CD4-positive, alpha-beta T cell (primary cell): ENCODE measurements at regions not wholly inside any gene's neighbourhood (a gene's known extent, or its start where the extent isn't known, plus 50 kb on each side); places are given as distances from the start of the nearest gene placed in this dataset.

Source experiments
- ATAC-seq: fragments of 200-7000 bp; cut with Tn5 transposase; one replicate; pipeline ENCODE4 v1.10.0; 2022; ENCODE audit warnings: mild to moderate bottlenecking; ENCODE audit not compliant: poor library complexity
- CTCF ChIA-PET: fragments of 350-600 bp; sonication (Branson Sonifier 250); formaldehyde crosslinking; loops from one replicate; lab custom pipeline; 2021; ENCODE audit warnings: antibody characterized with exemption, inconsistent platforms; lab: Charles Lee
- POLR2A ChIA-PET: fragments of 350-600 bp; sonication (Branson Sonifier 250); formaldehyde crosslinking; loops from one replicate; lab custom pipeline; 2021; ENCODE audit warnings: antibody characterized with exemption, inconsistent platforms; lab: Charles Lee
- DNase-seq, 14 experiments: peaks; one replicate each; pipeline ENCODE4 v3.0.0-alpha.2; 2013 to 2020; ENCODE audit warnings: mixed read lengths in 2 of 14
- H3K27ac ChIP-seq, 2 donors: one replicate each; pipeline versions ENCODE4 v1.5.1 to v1.7.0; 2013; ENCODE audit warnings: low read length in 2 of 2, low read depth in 1 of 2, mild to moderate bottlenecking in 1 of 2
- H3K27me3 ChIP-seq, 2 experiments: 1 replicate in 1 of 2; 2 replicates in 1 of 2; pipeline versions ENCODE4 v1.6.1 to v1.7.0; 2013; ENCODE audit warnings: low read length in 2 of 2, control low read depth in 1 of 2, mild to moderate bottlenecking in 1 of 2, moderate library complexity in 1 of 2; ENCODE audit not compliant: insufficient read depth in 2 of 2, control insufficient read depth in 1 of 2
- H3K36me3 ChIP-seq: one replicate; pipeline ENCODE4 v1.6.1; 2013; ENCODE audit warnings: low read length, control low read depth; ENCODE audit not compliant: insufficient read depth
- H3K4me1 ChIP-seq: one replicate; pipeline ENCODE4 v1.6.1; 2013; ENCODE audit warnings: low read length, control low read depth; ENCODE audit not compliant: insufficient read depth
- H3K4me3 ChIP-seq: one replicate; pipeline ENCODE4 v1.5.1; 2013; ENCODE audit warnings: mild to moderate bottlenecking, low read length, moderate library complexity
- H3K9me3 ChIP-seq, 2 experiments: 1 replicate in 1 of 2; 2 replicates in 1 of 2; pipeline versions ENCODE4 v1.6.1 to v1.7.0; 2013; ENCODE audit warnings: low read length in 2 of 2, mild to moderate bottlenecking in 2 of 2, control low read depth in 1 of 2, moderate library complexity in 1 of 2; ENCODE audit not compliant: control insufficient read depth in 1 of 2, insufficient read depth in 1 of 2
- H3K27ac Mint-ChIP-seq: one replicate; pipeline ENCODE4 v1.8.0; 2020; ENCODE audit warnings: mixed read lengths
- H3K27me3 Mint-ChIP-seq: one replicate; pipeline ENCODE4 v1.8.0; 2021; ENCODE audit warnings: mixed read lengths
- H3K36me3 Mint-ChIP-seq: one replicate; pipeline ENCODE4 v1.8.0; 2021; ENCODE audit warnings: low read depth, mixed read lengths
- H3K4me1 Mint-ChIP-seq: one replicate; pipeline ENCODE4 v1.8.0; 2021; ENCODE audit warnings: low read depth, mixed read lengths
- H3K4me3 Mint-ChIP-seq: one replicate; pipeline ENCODE4 v1.8.0; 2020; ENCODE audit warnings: mild to moderate bottlenecking, mixed read lengths
- H3K9me3 Mint-ChIP-seq: one replicate; pipeline ENCODE4 v1.8.0; 2020; ENCODE audit warnings: mixed read lengths
- CTCF ChIP-seq: fragments of 200-600 bp; IDR thresholded peaks from one replicate; pipeline ENCODE4 v1.8.0; 2022; ENCODE audit warnings: antibody characterized with exemption, mild to moderate bottlenecking
- intact Hi-C, 2 experiments: fragments of 100-400 bp; cut with DNase I in 1 of 2; cut with micrococcal nuclease in 1 of 2; formaldehyde crosslinking; loops; one replicate each; pipeline versions ENCODE4 v1.15.1 to v1.9.0; 2023 to 2025; cut with DNase I, micrococcal nuclease

- H3K27me3 ChIP-seq = no peaks in the 10 kb centered on the region
- peaks cover 2% of the 10 kb centered on the region for H3K9me3 Mint-ChIP-seq
- no peak overlapping the region for H3K4me3 ChIP-seq
- no peak overlapping the region for H3K27ac ChIP-seq
- ChIA-PET CTCF (no interaction called here), POLR2A (no interaction called here)
- intact Hi-C loops = loop anchor here in 1 of 2 experiments (10.0 kb wide), 1 partner anchor 59 kb away; no protein-coding TSS in a partner anchor
- peaks cover 0 to 3% of the 10 kb centered on the region in 2 experiments for H3K9me3 ChIP-seq
- no peaks in the 10 kb centered on the region for H3K4me1 Mint-ChIP-seq
- H3K36me3 Mint-ChIP-seq = no peaks in the 10 kb centered on the region
- no peak overlapping the region for H3K4me3 Mint-ChIP-seq
- ATAC-seq (no peak), DNase-seq (no peak)
- no peaks in the 10 kb centered on the region for H3K36me3 ChIP-seq
- H3K27me3 Mint-ChIP-seq = no peaks in the 10 kb centered on the region
- H3K27ac Mint-ChIP-seq = no peak overlapping the region
- TF ChIP-seq CTCF = no peak
- H3K4me1 ChIP-seq = no peaks in the 10 kb centered on the region
These were observed 457.2 kb upstream of the CDH20 start for GRCh38 chr18:60875957-60876507.

- CTCF ChIA-PET = no interaction called here
- Histone ChIP-seq H3K27ac (no peak overlapping the region), H3K27me3 (no peaks in the 10 kb centered on the region), H3K4me3 (no peak overlapping the region), H3K4me1 (no peaks in the 10 kb centered on the region), H3K36me3 (no peaks in the 10 kb centered on the region), H3K9me3 (peaks cover 0 to 3% of the 10 kb centered on the region in 2 experiments)
- Mint-ChIP-seq H3K4me1 (no peaks in the 10 kb centered on the region), H3K9me3 (no peaks in the 10 kb centered on the region), H3K36me3 (no peaks in the 10 kb centered on the region), H3K4me3 (no peak overlapping the region), H3K27ac (no peak overlapping the region), H3K27me3 (no peaks in the 10 kb centered on the region)
- no peak for ATAC-seq
- no peak for TF ChIP-seq CTCF
- intact Hi-C loops = no loop called here
- POLR2A ChIA-PET = no interaction called here
- no peak for DNase-seq
These were observed 453.0 kb upstream of the CDH20 start for GRCh38 chr18:60880184-60880583.

- Mint-ChIP-seq H3K4me3 (no peak overlapping the region), H3K36me3 (no peaks in the 10 kb centered on the region), H3K27ac (no peak overlapping the region), H3K9me3 (no peaks in the 10 kb centered on the region), H3K4me1 (no peaks in the 10 kb centered on the region), H3K27me3 (no peaks in the 10 kb centered on the region)
- DNase-seq (no peak), ATAC-seq (no peak)
- no peaks in the 10 kb centered on the region for H3K27me3 ChIP-seq
- intact Hi-C loops = no loop called here
- TF ChIP-seq CTCF = no peak
- CTCF ChIA-PET = no interaction called here
- H3K9me3 ChIP-seq = no peaks in the 10 kb centered on the region
- POLR2A ChIA-PET = no interaction called here
- no peak overlapping the region for H3K27ac ChIP-seq
- no peak overlapping the region for H3K4me3 ChIP-seq
- H3K36me3 ChIP-seq = no peaks in the 10 kb centered on the region
- no peaks in the 10 kb centered on the region for H3K4me1 ChIP-seq
These were observed 449.6 kb upstream of the CDH20 start for GRCh38 chr18:60883587-60883986.
